HepG2 (cell line): ENCODE measurements at regions not wholly inside any gene's neighbourhood (a gene's known extent, or its start where the extent isn't known, plus 50 kb on each side); places are given as distances from the start of the nearest gene placed in this dataset.

Experiments used
- NFIB ChIP-seq: sonication (generic); formaldehyde crosslinking; IDR thresholded peaks from 2 replicates; pipeline ENCODE4 v1.9.0; 2021; ENCODE audit warnings: missing genetic modification reagents, mild to moderate bottlenecking, borderline replicate concordance
- YY1 ChIP-seq: IDR thresholded peaks from 2 replicates; pipeline ENCODE4 v1.6.1; 2011; ENCODE audit warnings: low read length, low read depth, moderate library complexity, mild to moderate bottlenecking; ENCODE audit not compliant: insufficient read depth, insufficient replicate concordance
- TF ChIP-seq, protein P1 (sequence below): IDR thresholded peaks from 2 replicates; pipeline ENCODE4 v1.6.1; 2016; ENCODE audit warnings: low read depth, missing genetic modification reagents, missing compliant biosample characterization
- TF ChIP-seq, protein P2 (sequence below): sonication (generic); formaldehyde crosslinking; IDR thresholded peaks from 2 replicates; pipeline ENCODE4 v1.4.0; 2020; ENCODE audit warnings: missing genetic modification reagents, mild to moderate bottlenecking, borderline replicate concordance

DNA sequence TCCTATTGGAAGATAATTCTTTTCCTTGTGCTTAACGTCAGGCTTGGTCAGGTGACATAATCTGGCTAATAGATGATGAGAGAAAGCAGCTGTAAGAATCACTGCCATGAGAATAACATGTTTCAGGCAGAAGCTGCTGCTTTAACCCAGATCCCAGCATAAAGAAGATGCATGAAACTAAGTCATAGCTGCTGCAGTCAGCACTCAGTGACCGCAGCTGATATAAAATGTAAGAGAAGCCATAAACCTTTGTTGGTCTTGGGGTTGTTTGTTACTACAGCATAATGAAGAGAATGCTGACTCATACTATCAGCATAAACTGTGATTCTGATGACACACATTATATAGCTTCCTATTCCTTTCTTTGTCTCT lies 274.3 kb upstream of the TRIB2 start (continued):
- TF ChIP-seq, protein P1, sequence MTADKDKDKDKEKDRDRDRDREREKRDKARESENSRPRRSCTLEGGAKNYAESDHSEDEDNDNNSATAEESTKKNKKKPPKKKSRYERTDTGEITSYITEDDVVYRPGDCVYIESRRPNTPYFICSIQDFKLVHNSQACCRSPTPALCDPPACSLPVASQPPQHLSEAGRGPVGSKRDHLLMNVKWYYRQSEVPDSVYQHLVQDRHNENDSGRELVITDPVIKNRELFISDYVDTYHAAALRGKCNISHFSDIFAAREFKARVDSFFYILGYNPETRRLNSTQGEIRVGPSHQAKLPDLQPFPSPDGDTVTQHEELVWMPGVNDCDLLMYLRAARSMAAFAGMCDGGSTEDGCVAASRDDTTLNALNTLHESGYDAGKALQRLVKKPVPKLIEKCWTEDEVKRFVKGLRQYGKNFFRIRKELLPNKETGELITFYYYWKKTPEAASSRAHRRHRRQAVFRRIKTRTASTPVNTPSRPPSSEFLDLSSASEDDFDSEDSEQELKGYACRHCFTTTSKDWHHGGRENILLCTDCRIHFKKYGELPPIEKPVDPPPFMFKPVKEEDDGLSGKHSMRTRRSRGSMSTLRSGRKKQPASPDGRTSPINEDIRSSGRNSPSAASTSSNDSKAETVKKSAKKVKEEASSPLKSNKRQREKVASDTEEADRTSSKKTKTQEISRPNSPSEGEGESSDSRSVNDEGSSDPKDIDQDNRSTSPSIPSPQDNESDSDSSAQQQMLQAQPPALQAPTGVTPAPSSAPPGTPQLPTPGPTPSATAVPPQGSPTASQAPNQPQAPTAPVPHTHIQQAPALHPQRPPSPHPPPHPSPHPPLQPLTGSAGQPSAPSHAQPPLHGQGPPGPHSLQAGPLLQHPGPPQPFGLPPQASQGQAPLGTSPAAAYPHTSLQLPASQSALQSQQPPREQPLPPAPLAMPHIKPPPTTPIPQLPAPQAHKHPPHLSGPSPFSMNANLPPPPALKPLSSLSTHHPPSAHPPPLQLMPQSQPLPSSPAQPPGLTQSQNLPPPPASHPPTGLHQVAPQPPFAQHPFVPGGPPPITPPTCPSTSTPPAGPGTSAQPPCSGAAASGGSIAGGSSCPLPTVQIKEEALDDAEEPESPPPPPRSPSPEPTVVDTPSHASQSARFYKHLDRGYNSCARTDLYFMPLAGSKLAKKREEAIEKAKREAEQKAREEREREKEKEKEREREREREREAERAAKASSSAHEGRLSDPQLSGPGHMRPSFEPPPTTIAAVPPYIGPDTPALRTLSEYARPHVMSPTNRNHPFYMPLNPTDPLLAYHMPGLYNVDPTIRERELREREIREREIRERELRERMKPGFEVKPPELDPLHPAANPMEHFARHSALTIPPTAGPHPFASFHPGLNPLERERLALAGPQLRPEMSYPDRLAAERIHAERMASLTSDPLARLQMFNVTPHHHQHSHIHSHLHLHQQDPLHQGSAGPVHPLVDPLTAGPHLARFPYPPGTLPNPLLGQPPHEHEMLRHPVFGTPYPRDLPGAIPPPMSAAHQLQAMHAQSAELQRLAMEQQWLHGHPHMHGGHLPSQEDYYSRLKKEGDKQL (CRISPR knock-in tag), result no peak
- TF ChIP-seq NFIB (CRISPR knock-in tag) (no peak), YY1 (no peak)
- TF ChIP-seq, protein P2, sequence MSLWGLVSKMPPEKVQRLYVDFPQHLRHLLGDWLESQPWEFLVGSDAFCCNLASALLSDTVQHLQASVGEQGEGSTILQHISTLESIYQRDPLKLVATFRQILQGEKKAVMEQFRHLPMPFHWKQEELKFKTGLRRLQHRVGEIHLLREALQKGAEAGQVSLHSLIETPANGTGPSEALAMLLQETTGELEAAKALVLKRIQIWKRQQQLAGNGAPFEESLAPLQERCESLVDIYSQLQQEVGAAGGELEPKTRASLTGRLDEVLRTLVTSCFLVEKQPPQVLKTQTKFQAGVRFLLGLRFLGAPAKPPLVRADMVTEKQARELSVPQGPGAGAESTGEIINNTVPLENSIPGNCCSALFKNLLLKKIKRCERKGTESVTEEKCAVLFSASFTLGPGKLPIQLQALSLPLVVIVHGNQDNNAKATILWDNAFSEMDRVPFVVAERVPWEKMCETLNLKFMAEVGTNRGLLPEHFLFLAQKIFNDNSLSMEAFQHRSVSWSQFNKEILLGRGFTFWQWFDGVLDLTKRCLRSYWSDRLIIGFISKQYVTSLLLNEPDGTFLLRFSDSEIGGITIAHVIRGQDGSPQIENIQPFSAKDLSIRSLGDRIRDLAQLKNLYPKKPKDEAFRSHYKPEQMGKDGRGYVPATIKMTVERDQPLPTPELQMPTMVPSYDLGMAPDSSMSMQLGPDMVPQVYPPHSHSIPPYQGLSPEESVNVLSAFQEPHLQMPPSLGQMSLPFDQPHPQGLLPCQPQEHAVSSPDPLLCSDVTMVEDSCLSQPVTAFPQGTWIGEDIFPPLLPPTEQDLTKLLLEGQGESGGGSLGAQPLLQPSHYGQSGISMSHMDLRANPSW (CRISPR knock-in tag), result no peak
